Esophagus (tissue), 2 donors: ENCODE measurements at regions not wholly inside any gene's neighbourhood (a gene's known extent, or its start where the extent isn't known, plus 50 kb on each side); places are given as distances from the start of the nearest gene placed in this dataset.
A peak's percentile ranks its signal among the peaks of the same experiment; 100 is the strongest.

ENCODE experiments used
- H3K27ac ChIP-seq, 2 donors: one replicate each; pipeline ENCODE4 v1.5.1; 2013; ENCODE audit warnings: low read depth in 2 of 2, mild to moderate bottlenecking in 2 of 2, inconsistent platforms in 1 of 2, low read length in 1 of 2, moderate library complexity in 1 of 2
- H3K27me3 ChIP-seq, 2 donors: one replicate each; pipeline ENCODE4 v1.6.1; 2013; ENCODE audit warnings: low read length in 2 of 2, control low read depth in 1 of 2, mild to moderate bottlenecking in 1 of 2; ENCODE audit not compliant: insufficient read depth in 2 of 2, control insufficient read depth in 1 of 2
- H3K36me3 ChIP-seq, 2 donors: one replicate each; pipeline ENCODE4 v1.6.1; 2013; ENCODE audit warnings: low read length in 1 of 2; ENCODE audit not compliant: control insufficient read depth in 2 of 2, insufficient read depth in 2 of 2
- H3K4me1 ChIP-seq, 2 donors: one replicate each; pipeline ENCODE4 v1.6.1; 2013; ENCODE audit warnings: low read length in 1 of 2; ENCODE audit not compliant: control insufficient read depth in 2 of 2, insufficient read depth in 2 of 2
- H3K4me3 ChIP-seq, 2 donors: one replicate each; pipeline ENCODE4 v1.5.1; 2013; ENCODE audit warnings: low read length in 2 of 2, mild to moderate bottlenecking in 2 of 2, low read depth in 1 of 2, moderate library complexity in 1 of 2
- H3K9me3 ChIP-seq, 2 donors: one replicate each; pipeline ENCODE4 v1.6.1; 2013; ENCODE audit warnings: mild to moderate bottlenecking in 2 of 2, low read depth in 1 of 2, low read length in 1 of 2, moderate library complexity in 1 of 2; ENCODE audit not compliant: control insufficient read depth in 2 of 2, insufficient read depth in 1 of 2
- WGBS, 2 donors: extraction: QIAGEN DNeasy Blood & Tissue Kit; methylation state at CpG; one replicate each; pipeline ENCODE4 v1.1.7; 2013; 5-methylcytosine and 5-hydroxymethylcytosine counted together
- donor health status: healthy with polysubstance abuse.
- donor health status: Bipolar disorder and iron deficiency.

- Histone ChIP-seq H3K27ac (peak overlapping the region in 1 of 2 donors; percentile 56), H3K27me3 (no peaks in the 10 kb centered on the region), H3K36me3 (no peaks in the 10 kb centered on the region), H3K4me3 (no peak overlapping the region), H3K9me3 (no peaks in the 10 kb centered on the region), H3K4me1 (peaks cover 2 to 6% of the 10 kb centered on the region in 2 donors)
- WGBS, 2 donors: 65 to 70% methylated on average over 15 of the region's 15 CpGs
Measured at GRCh38 chr20:50399917-50400704, 110.1 kb upstream of the PTPN1 start.

GRCh38 chr20:50400705-50401586 is 109.2 kb upstream of the PTPN1 start:
- Histone ChIP-seq H3K27me3 (no peaks in the 10 kb centered on the region), H3K4me1 (peaks cover 2 to 6% of the 10 kb centered on the region in 2 donors), H3K9me3 (no peaks in the 10 kb centered on the region), H3K36me3 (no peaks in the 10 kb centered on the region), H3K27ac (peak overlapping the region in 1 of 2 donors; percentile 35), H3K4me3 (no peak overlapping the region)
- 88 to 89% methylated on average over 17 of the region's 17 CpGs for WGBS, 2 donors

- Histone ChIP-seq H3K4me3 (no peak overlapping the region), H3K27ac (no peak overlapping the region), H3K4me1 (peaks cover 0 to 6% of the 10 kb centered on the region in 2 donors), H3K36me3 (no peaks in the 10 kb centered on the region), H3K9me3 (no peaks in the 10 kb centered on the region), H3K27me3 (no peaks in the 10 kb centered on the region)
- WGBS, 2 donors: 83 to 89% methylated on average over 9 of the region's 9 CpGs
Measured at GRCh38 chr20:50401587-50402418, 108.4 kb upstream of the PTPN1 start.

DNA sequence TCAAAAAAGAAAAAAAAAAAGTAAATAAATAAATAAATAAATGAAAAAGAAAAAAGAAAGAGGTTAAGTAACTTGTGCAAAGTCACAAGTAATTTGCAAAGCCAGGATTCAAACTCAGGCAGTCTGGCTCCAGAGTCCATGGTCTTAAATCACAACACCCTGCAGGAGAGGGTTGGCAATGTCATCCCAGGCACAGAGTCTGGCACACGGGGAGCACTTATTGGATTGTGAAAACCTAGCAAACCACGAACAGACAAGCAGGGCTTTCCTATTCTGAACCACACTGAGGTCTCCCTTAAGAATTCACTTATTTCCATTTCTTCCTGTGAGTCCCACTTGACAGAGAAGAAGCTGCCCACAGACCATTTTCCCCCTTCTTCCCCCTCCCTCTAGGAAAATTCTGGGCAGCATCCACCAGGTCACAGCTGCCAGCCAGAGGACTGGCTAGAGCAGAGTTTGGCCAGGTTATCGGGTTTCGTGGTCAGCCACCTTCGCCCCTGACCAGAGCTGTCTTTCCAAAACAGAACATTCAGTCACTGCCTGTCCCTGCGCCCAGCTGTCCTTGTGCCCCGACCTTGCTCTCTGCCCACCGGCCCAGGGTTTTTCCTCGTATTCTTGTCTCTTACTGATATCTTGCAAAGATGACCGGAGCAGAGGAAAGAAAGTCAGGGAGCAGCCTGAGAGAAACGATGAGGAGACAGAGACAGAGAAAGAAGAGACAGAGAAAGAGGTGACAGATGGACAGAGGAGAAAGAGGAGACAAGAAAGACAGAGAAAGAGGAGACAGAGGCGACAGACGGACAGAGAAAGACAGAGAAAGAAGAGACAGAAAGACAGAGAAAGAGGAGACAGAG is 106.4 kb upstream of the PTPN1 start:
- no peaks in the 10 kb centered on the region for H3K27me3 ChIP-seq
- WGBS, 2 donors: 73 to 74% methylated on average over 13 of the region's 13 CpGs
- H3K27ac ChIP-seq: no peak overlapping the region
- peaks cover 0 to 6% of the 10 kb centered on the region in 2 donors for H3K4me1 ChIP-seq
- no peak overlapping the region for H3K4me3 ChIP-seq
- H3K9me3 ChIP-seq: no peaks in the 10 kb centered on the region
- H3K36me3 ChIP-seq: no peaks in the 10 kb centered on the region

DNA sequence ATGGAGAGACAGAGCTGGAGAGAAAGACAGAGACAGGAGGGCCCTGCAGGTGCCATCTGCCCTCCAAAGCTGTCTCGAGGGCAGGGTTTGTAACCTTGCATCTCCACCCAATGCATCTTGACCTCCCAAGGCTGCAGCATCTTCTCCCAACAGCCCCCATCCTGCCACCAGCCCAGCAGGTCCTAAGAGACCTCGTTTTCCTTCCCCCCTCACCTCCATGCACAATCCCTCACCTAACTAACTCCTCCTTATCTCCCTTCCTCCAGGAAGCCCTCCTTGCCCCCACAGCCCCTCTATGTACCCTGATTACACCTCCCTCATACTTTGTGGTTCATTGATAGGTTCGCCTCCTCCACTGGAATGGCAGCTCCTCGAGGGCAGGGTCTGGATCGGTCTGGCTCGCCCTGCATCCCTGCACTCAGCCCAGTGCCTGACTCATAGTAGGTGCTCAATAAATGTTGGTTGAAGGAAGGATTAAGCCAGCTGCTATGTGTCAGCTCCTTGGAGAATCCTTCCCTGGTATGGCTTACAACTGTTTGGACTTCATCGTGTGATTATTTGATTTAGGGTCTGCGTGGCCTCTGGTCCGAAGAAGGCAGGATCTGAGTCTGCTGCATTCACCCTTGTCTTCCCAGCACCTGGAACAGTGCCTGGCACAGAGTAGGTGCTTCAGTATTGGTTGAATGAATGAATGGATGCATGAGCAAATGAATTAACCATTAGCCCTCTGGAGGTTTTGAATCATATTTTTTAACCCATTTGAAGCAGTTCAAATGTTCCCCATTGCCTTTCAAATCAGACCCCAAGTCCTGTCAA is 105.6 kb upstream of the PTPN1 start:
- Histone ChIP-seq H3K27ac (no peak overlapping the region), H3K27me3 (no peaks in the 10 kb centered on the region), H3K4me3 (no peak overlapping the region), H3K4me1 (peaks cover 0 to 2% of the 10 kb centered on the region in 2 donors), H3K36me3 (no peaks in the 10 kb centered on the region), H3K9me3 (no peaks in the 10 kb centered on the region)
- WGBS, 2 donors: 83 to 90% methylated on average over 9 of the region's 9 CpGs

DNA sequence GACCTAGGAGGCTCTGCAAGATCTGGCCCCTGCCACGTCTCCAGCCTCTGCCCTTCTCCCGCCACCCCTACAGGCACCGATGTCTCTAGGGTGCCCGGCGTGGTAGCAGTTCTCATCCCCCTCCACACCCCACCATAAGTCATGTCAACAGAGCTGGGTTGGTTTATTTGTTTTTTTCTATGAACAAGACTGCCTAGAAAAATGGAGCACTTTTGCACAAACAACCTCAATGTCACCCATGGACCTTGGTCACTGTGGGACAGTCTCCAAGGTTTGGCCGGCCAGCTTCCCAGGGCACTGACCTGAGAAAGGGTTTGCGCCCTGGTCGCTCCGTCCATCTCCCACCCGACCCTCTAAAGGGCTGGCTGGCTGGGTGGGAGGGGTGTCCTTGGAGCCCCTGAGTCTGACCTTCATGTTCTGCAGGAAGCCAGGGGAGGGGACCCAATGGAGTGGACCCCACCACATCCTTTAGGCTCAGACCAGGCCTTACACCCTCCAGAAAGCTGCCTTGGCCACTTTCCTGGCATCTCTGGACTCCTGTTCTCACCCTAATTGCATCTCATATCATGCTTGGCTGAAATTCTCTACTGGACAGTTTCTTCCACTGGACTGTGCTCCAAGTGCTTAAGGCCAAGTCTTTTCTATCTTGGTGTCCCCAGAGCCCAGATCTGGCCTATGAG is 104.8 kb upstream of the PTPN1 start:
- Histone ChIP-seq H3K27ac (peak overlapping the region in 1 of 2 donors; percentile 21), H3K36me3 (no peaks in the 10 kb centered on the region), H3K4me1 (no peaks in the 10 kb centered on the region), H3K4me3 (no peak overlapping the region), H3K9me3 (no peaks in the 10 kb centered on the region), H3K27me3 (no peaks in the 10 kb centered on the region)
- WGBS, 2 donors: 71 to 79% methylated on average over 10 of the region's 10 CpGs

DNA sequence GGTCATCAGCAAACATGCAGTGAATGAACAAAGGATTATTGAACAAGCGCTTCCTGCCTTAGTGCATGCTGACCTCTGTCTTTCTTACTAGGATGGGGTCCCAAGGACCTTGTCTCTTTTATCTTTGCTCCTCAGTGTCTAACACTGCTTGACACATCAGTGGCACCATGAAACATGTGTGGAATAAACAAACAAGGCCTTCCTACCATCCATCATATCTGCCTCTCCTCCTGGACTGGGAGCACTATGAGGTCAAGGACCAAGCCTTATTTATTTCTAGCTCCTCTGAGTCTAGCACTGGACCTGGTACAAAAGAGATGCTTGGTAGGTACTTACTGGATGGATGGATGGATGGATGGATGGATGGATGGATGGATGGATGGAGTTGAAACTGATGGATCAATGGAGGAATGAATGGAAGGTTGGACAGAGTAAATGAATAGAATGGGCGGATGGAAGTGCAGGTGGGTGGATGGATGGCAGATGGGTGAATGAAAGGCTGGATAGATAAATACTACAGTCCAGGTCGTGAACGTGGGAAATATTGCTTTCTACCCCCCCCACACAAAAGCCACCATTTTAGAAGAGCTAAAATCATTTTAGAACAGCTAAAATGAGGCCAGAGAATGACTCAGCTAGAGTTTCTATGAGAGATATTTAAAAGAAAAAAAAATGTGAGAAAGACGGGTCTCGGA is 104.1 kb upstream of the PTPN1 start:
- Histone ChIP-seq H3K27me3 (no peaks in the 10 kb centered on the region), H3K36me3 (no peaks in the 10 kb centered on the region), H3K4me3 (no peak overlapping the region), H3K27ac (no peak overlapping the region), H3K4me1 (no peaks in the 10 kb centered on the region), H3K9me3 (no peaks in the 10 kb centered on the region)
- WGBS, 2 donors: 85 to 87% methylated on average over 6 of the region's 6 CpGs
